ENCODE measurements at regions not wholly inside any gene's neighbourhood (a gene's known extent, or its start where the extent isn't known, plus 50 kb on each side); places are given as distances from the start of the nearest gene placed in this dataset.

GRCh38 chr11:97296301-97296700 is 906.5 kb downstream of the JRKL start:
- Histone ChIP-seq H3K4me3 (ENCODE audit: low read depth, low read length) (no peak overlapping the region), H3K27me3 (ENCODE audit: control insufficient read depth, insufficient read depth, low read length) (no peaks in the 10 kb centered on the region), H3K36me3 (ENCODE audit: control insufficient read depth, insufficient read depth, low read length) (no peaks in the 10 kb centered on the region)
- DNase-seq (ENCODE audit: low read depth) = no peak
- no peak for TF ChIP-seq CTCF (IDR thresholded peaks at IDR 0.05; ENCODE audit: insufficient read depth, low read length, poor library complexity, severe bottlenecking)

- no peak overlapping the region for H3K4me3 ChIP-seq (ENCODE audit: low read depth, low read length)
- H3K27me3 ChIP-seq (ENCODE audit: control insufficient read depth, insufficient read depth, low read length) = no peaks in the 10 kb centered on the region
- no peak for TF ChIP-seq CTCF (IDR thresholded peaks at IDR 0.05; ENCODE audit: insufficient read depth, low read length, poor library complexity, severe bottlenecking)
- no peak for DNase-seq (ENCODE audit: low read depth)
- H3K36me3 ChIP-seq (ENCODE audit: control insufficient read depth, insufficient read depth, low read length) = no peaks in the 10 kb centered on the region
These were observed 919.5 kb downstream of the JRKL start for GRCh38 chr11:97309291-97309690.

- no peak for DNase-seq (ENCODE audit: low read depth)
- no peak for TF ChIP-seq CTCF (IDR thresholded peaks at IDR 0.05; ENCODE audit: insufficient read depth, low read length, poor library complexity, severe bottlenecking)
- no peak overlapping the region for H3K4me3 ChIP-seq (ENCODE audit: low read depth, low read length)
These were observed 935.9 kb downstream of the JRKL start for GRCh38 chr11:97325693-97326092.

GRCh38 chr11:97332271-97332670 is 942.5 kb downstream of the JRKL start:
- TF ChIP-seq CTCF (IDR thresholded peaks at IDR 0.05; ENCODE audit: insufficient read depth, low read length, poor library complexity, severe bottlenecking) = no peak
- no peak for DNase-seq (ENCODE audit: low read depth)
- no peak overlapping the region for H3K4me3 ChIP-seq (ENCODE audit: low read depth, low read length)

More at GRCh38 chr11:97325693-97326092, 935.9 kb downstream of the JRKL start:
- Histone ChIP-seq H3K27me3 (ENCODE audit: control insufficient read depth, insufficient read depth, low read length) (no peaks in the 10 kb centered on the region), H3K36me3 (ENCODE audit: control insufficient read depth, insufficient read depth, low read length) (no peaks in the 10 kb centered on the region)

GRCh38 chr11:97336064-97336463 is 946.3 kb downstream of the JRKL start:
- Histone ChIP-seq H3K36me3 (ENCODE audit: control insufficient read depth, insufficient read depth, low read length) (no peaks in the 10 kb centered on the region), H3K27me3 (ENCODE audit: control insufficient read depth, insufficient read depth, low read length) (no peaks in the 10 kb centered on the region), H3K4me3 (ENCODE audit: low read depth, low read length) (no peak overlapping the region)
- DNase-seq (ENCODE audit: low read depth) = no peak
- TF ChIP-seq CTCF (IDR thresholded peaks at IDR 0.05; ENCODE audit: insufficient read depth, low read length, poor library complexity, severe bottlenecking) = no peak

More at GRCh38 chr11:97332271-97332670, 942.5 kb downstream of the JRKL start:
- Histone ChIP-seq H3K36me3 (ENCODE audit: control insufficient read depth, insufficient read depth, low read length) (no peaks in the 10 kb centered on the region), H3K27me3 (ENCODE audit: control insufficient read depth, insufficient read depth, low read length) (no peaks in the 10 kb centered on the region)

- no peak for TF ChIP-seq CTCF (IDR thresholded peaks at IDR 0.05; ENCODE audit: insufficient read depth, low read length, poor library complexity, severe bottlenecking)
- Histone ChIP-seq H3K36me3 (ENCODE audit: control insufficient read depth, insufficient read depth, low read length) (no peaks in the 10 kb centered on the region), H3K4me3 (ENCODE audit: low read depth, low read length) (no peak overlapping the region), H3K27me3 (ENCODE audit: control insufficient read depth, insufficient read depth, low read length) (no peaks in the 10 kb centered on the region)
- DNase-seq (ENCODE audit: low read depth) = no peak
These were observed 955.2 kb downstream of the JRKL start for GRCh38 chr11:97345032-97345431.
